ENCODE measurements at regions not wholly inside any gene's neighbourhood (a gene's known extent, or its start where the extent isn't known, plus 50 kb on each side); places are given as distances from the start of the nearest gene placed in this dataset.
"Not testable (repeated sequence)": the region's sequence is repeated elsewhere in the genome, so short reads cannot be mapped to it uniquely, and the experiment has no call there.

GRCh38 chr2:131635611-131636010 lies 107.9 kb downstream of the CCDC74A start:
- intact Hi-C loops (cut with DNase I) = no loop called here
- no peak for DNase-seq
- H3K27ac ChIP-seq = no peak overlapping the region
- no peaks in the 10 kb centered on the region for H3K36me3 ChIP-seq
- H3K4me3 ChIP-seq = no peak overlapping the region
- no peak overlapping the region for H3K9ac ChIP-seq (ENCODE audit: low read depth in 2 of 2, low read length in 2 of 2)
- no peak for TF ChIP-seq CTCF (IDR thresholded peaks at IDR 0.05)
- no peaks in the 10 kb centered on the region for H3K4me1 ChIP-seq
- H3K9me3 ChIP-seq = no peaks in the 10 kb centered on the region
- no peaks in the 10 kb centered on the region for H3K27me3 ChIP-seq

- H3K36me3 ChIP-seq; H3K4me1 ChIP-seq; H3K9me3 ChIP-seq; H3K27ac ChIP-seq; H3K9ac ChIP-seq (ENCODE audit: low read depth in 2 of 2, low read length in 2 of 2); H3K27me3 ChIP-seq; DNase-seq; H3K4me3 ChIP-seq; intact Hi-C loops (cut with DNase I): not testable (repeated sequence)
Observed at GRCh38 chr2:131636704-131637308, 109.1 kb downstream of the CCDC74A start.

GRCh38 chr2:131639001-131639620 lies 111.4 kb downstream of the CCDC74A start:
- H3K9me3 ChIP-seq; H3K36me3 ChIP-seq; H3K4me1 ChIP-seq; H3K27me3 ChIP-seq; intact Hi-C loops (cut with DNase I); DNase-seq; H3K4me3 ChIP-seq; H3K27ac ChIP-seq; H3K9ac ChIP-seq (ENCODE audit: low read depth in 2 of 2, low read length in 2 of 2): not testable (repeated sequence)

GRCh38 chr2:131641414-131642206 lies 113.9 kb downstream of the CCDC74A start:
- Histone ChIP-seq H3K4me1 (no peaks in the 10 kb centered on the region), H3K27ac (no peak overlapping the region), H3K4me3 (no peak overlapping the region), H3K27me3 (peaks cover under 1% of the 10 kb centered on the region), H3K36me3 (no peaks in the 10 kb centered on the region), H3K9ac (ENCODE audit: low read depth in 2 of 2, low read length in 2 of 2) (no peak overlapping the region), H3K9me3 (no peaks in the 10 kb centered on the region)
- no peak for TF ChIP-seq CTCF (IDR thresholded peaks at IDR 0.05)
- intact Hi-C loops (cut with DNase I) = no loop called here
- DNase-seq = no peak

GRCh38 chr2:131643180-131643579 lies 115.5 kb downstream of the CCDC74A start:
- H3K4me3 ChIP-seq; H3K27ac ChIP-seq; H3K27me3 ChIP-seq; H3K9ac ChIP-seq (ENCODE audit: low read depth in 2 of 2, low read length in 2 of 2); DNase-seq; intact Hi-C loops (cut with DNase I); H3K9me3 ChIP-seq; H3K36me3 ChIP-seq; H3K4me1 ChIP-seq: not testable (repeated sequence)

- H3K9ac ChIP-seq (ENCODE audit: low read depth in 2 of 2, low read length in 2 of 2) = no peak overlapping the region
- no peak overlapping the region for H3K27ac ChIP-seq
- DNase-seq = no peak
- no peaks in the 10 kb centered on the region for H3K9me3 ChIP-seq
- no peaks in the 10 kb centered on the region for H3K4me1 ChIP-seq
- H3K36me3 ChIP-seq = no peaks in the 10 kb centered on the region
- H3K4me3 ChIP-seq = no peak overlapping the region
- peaks cover 3% of the 10 kb centered on the region for H3K27me3 ChIP-seq
- no peak for TF ChIP-seq CTCF (IDR thresholded peaks at IDR 0.05)
- intact Hi-C loops (cut with DNase I) = no loop called here
Observed at GRCh38 chr2:131645177-131645765, 117.6 kb downstream of the CCDC74A start.

GRCh38 chr2:131646220-131646619 lies 118.5 kb downstream of the CCDC74A start:
- not testable (repeated sequence) for DNase-seq

More at GRCh38 chr2:131646220-131646619, 118.5 kb downstream of the CCDC74A start:
- H3K27me3 ChIP-seq; intact Hi-C loops (cut with DNase I); H3K36me3 ChIP-seq; H3K9ac ChIP-seq (ENCODE audit: low read depth in 2 of 2, low read length in 2 of 2); H3K27ac ChIP-seq; H3K9me3 ChIP-seq; H3K4me1 ChIP-seq; H3K4me3 ChIP-seq: not testable (repeated sequence)
